AG04449 (cell line): ENCODE measurements at regions not wholly inside any gene's neighbourhood (a gene's known extent, or its start where the extent isn't known, plus 50 kb on each side); places are given as distances from the start of the nearest gene placed in this dataset.

Experiments
- CTCF ChIA-PET: fragments of 350-600 bp; formaldehyde crosslinking; extraction: SDS; loops from one replicate; lab custom pipeline; 2021; ENCODE audit warnings: antibody characterized with exemption; lab: Yijun Ruan, JAX
- POLR2A ChIA-PET: fragments of 400-600, 350-600 bp; formaldehyde crosslinking; extraction: SDS; loops from one replicate; lab custom pipeline; 2020; ENCODE audit warnings: antibody characterized with exemption, inconsistent platforms; lab: Yijun Ruan, JAX
- DNase-seq: peaks from one replicate; pipeline ENCODE4 v3.0.0-alpha.2; 2010; ENCODE audit warnings: low read depth, low spot score
- H3K4me3 ChIP-seq: 2 replicates; pipeline ENCODE4 v1.5.1; 2011; ENCODE audit warnings: low read depth, mild to moderate bottlenecking, control low read depth, low read length
- TF ChIP-seq, protein P1 (sequence below): IDR thresholded peaks from one replicate; pipeline ENCODE4 v1.5.1; 2011; ENCODE audit warnings: mild to moderate bottlenecking, moderate library complexity, low read length, control low read depth, inconsistent platforms; ENCODE audit not compliant: insufficient read depth; ENCODE audit errors: missing control alignments

DNA sequence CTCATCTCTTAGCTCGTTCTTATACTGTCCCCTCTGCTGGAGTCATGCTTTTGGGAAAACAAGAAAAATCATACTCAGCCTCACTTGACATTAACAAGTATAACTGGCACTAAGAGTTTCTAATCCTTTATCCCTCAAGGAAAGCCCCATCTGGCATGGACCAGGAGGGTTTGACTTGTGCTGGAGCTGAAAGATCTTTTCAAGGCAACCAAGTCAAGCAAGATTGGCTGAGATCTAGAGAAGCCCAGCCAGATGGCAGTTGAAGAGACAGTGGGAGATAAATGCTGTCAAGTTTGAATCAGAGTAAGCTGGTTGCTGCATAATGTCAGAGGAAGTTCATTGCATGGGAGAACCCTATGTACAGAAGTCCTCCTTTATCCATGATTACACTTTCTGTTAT, 336.5 kb upstream of the LRP1B start:
- no peak for DNase-seq
- TF ChIP-seq, protein P1, sequence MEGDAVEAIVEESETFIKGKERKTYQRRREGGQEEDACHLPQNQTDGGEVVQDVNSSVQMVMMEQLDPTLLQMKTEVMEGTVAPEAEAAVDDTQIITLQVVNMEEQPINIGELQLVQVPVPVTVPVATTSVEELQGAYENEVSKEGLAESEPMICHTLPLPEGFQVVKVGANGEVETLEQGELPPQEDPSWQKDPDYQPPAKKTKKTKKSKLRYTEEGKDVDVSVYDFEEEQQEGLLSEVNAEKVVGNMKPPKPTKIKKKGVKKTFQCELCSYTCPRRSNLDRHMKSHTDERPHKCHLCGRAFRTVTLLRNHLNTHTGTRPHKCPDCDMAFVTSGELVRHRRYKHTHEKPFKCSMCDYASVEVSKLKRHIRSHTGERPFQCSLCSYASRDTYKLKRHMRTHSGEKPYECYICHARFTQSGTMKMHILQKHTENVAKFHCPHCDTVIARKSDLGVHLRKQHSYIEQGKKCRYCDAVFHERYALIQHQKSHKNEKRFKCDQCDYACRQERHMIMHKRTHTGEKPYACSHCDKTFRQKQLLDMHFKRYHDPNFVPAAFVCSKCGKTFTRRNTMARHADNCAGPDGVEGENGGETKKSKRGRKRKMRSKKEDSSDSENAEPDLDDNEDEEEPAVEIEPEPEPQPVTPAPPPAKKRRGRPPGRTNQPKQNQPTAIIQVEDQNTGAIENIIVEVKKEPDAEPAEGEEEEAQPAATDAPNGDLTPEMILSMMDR: no peak
- no peak overlapping the region for H3K4me3 ChIP-seq
- POLR2A ChIA-PET: no interaction called here
- CTCF ChIA-PET: no interaction called here

- TF ChIP-seq, protein P1: no peak
- POLR2A ChIA-PET: no interaction called here
- CTCF ChIA-PET: no interaction called here
- H3K4me3 ChIP-seq: no peak overlapping the region
- no peak for DNase-seq
Observed at GRCh38 chr2:142463047-142463446, 332.2 kb upstream of the LRP1B start.

GRCh38 chr2:142462306-142462705, 331.5 kb upstream of the LRP1B start:
- DNase-seq: no peak
- POLR2A ChIA-PET: no interaction called here
- TF ChIP-seq, protein P1: no peak
- H3K4me3 ChIP-seq: no peak overlapping the region
- CTCF ChIA-PET: no interaction called here

DNA sequence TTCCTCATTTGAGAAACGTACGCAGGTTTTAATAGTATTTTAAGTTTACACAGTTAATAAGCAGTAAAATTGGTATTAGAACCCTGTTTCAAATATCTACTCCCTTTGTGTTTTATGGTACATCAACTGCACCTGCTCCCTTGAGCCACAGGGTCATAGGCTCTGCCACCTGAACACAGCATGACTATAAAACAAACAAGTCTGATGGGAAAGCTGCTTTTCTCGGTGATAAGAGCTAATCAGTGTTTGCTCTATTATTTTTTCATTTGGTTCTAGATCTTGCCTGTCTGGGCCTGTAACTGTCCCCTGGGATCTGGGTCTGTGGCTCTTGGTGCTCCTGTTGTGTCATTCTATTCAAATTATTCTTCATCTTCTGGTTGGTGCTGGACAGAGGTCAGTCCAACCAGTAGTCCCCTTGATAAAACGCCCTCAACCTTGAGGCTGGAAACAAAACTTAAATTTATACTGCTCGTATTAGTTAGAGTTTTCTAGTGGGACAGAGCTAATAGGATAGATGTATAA, 314.8 kb upstream of the LRP1B start:
- H3K4me3 ChIP-seq: no peak overlapping the region
- ChIA-PET POLR2A (no interaction called here), CTCF (no interaction called here)
- TF ChIP-seq, protein P1: no peak
- no peak for DNase-seq

GRCh38 chr2:142445023-142445422, 314.2 kb upstream of the LRP1B start:
- no peak for DNase-seq
- no peak overlapping the region for H3K4me3 ChIP-seq
- ChIA-PET CTCF (no interaction called here), POLR2A (no interaction called here)
- TF ChIP-seq, protein P1: no peak

GRCh38 chr2:142435847-142436246, 305.0 kb upstream of the LRP1B start:
- TF ChIP-seq, protein P1: no peak
- H3K4me3 ChIP-seq: no peak overlapping the region
- CTCF ChIA-PET: no interaction called here
- no peak for DNase-seq
- POLR2A ChIA-PET: no interaction called here
